Endothelial cell of umbilical vein (primary cell): ENCODE measurements at regions not wholly inside any gene's neighbourhood (a gene's known extent, or its start where the extent isn't known, plus 50 kb on each side); places are given as distances from the start of the nearest gene placed in this dataset.

Source experiments
- BruUV-seq: library from RNA; stranded (reverse); fragments of 400-500 nt; replicated peaks from 2 replicates; lab custom pipeline; 2021; lab: Mats Ljungman, UMichigan
- CTCF ChIA-PET: fragments of 300-600, 350-600 bp; sonication (Branson Sonifier 250); formaldehyde crosslinking; loops from one replicate; lab custom pipeline; 2021; ENCODE audit warnings: antibody characterized with exemption, inconsistent platforms; lab: Charles Lee
- POLR2A ChIA-PET: fragments of 300-600, 350-600 bp; sonication (Branson Sonifier 250); formaldehyde crosslinking; loops from one replicate; lab custom pipeline; 2021; ENCODE audit warnings: antibody characterized with exemption, inconsistent platforms; lab: Charles Lee
- DNase-seq: peaks from one replicate; pipeline ENCODE4 v3.0.0-alpha.2; 2011; ENCODE audit warnings: low read depth, low spot score
- FAIRE-seq: peaks from 2 replicates; lab custom pipeline; 2011; peaks lifted over from hg19 to GRCh38; lab: Jason Lieb, UNC
- H2AFZ ChIP-seq: 2 replicates; pipeline ENCODE4 v1.6.0; 2012; ENCODE audit warnings: low read depth, low read length, control low read depth, inconsistent platforms
- H3K27ac ChIP-seq: 2 replicates; pipeline ENCODE4 v1.5.1; 2011; ENCODE audit warnings: low read depth, mild to moderate bottlenecking, control low read depth, low read length, moderate library complexity; ENCODE audit not compliant: insufficient read depth
- H3K27me3 ChIP-seq, 2 experiments: 2 replicates each; pipeline versions ENCODE4 v1.6.0 to v1.6.1; 2011; ENCODE audit warnings: low read length in 2 of 2, mixed read lengths in 1 of 2; ENCODE audit not compliant: control insufficient read depth in 2 of 2, insufficient read depth in 2 of 2
- H3K36me3 ChIP-seq, 2 experiments: 2 replicates in 1 of 2; 3 replicates in 1 of 2; pipeline ENCODE4 v1.5.1; 2011; ENCODE audit warnings: low read length in 2 of 2, mild to moderate bottlenecking in 1 of 2, moderate library complexity in 1 of 2; ENCODE audit not compliant: control insufficient read depth in 2 of 2, insufficient read depth in 2 of 2; ENCODE audit errors: extremely low read depth in 1 of 2
- H3K4me1 ChIP-seq: 3 replicates; pipeline ENCODE4 v1.5.1; 2011; ENCODE audit warnings: mild to moderate bottlenecking, low read length; ENCODE audit not compliant: control insufficient read depth, insufficient read depth; ENCODE audit errors: extremely low read depth
- H3K4me2 ChIP-seq: 2 replicates; pipeline ENCODE4 v1.6.1; 2011; ENCODE audit warnings: low read length, control low read depth, mixed read lengths; ENCODE audit not compliant: insufficient read depth
- H3K4me3 ChIP-seq, 3 experiments: fragments of 200-600 bp in 1 of 3; sonication (generic), shearing (Covaris generic) in 1 of 3; replicated peaks in 1 of 3; 2 replicates each; pipeline ENCODE4 v1.5.1; 2011 to 2016; ENCODE audit warnings: control low read depth in 3 of 3, low read length in 3 of 3, mild to moderate bottlenecking in 2 of 3, inconsistent platforms in 1 of 3, low read depth in 1 of 3, moderate library complexity in 1 of 3; ENCODE audit not compliant: insufficient read depth in 1 of 3
- H3K79me2 ChIP-seq: 2 replicates; pipeline ENCODE4 v1.6.0; 2012; ENCODE audit warnings: low read length, inconsistent platforms; ENCODE audit not compliant: control insufficient read depth, insufficient read depth
- H3K9ac ChIP-seq: replicated peaks from 2 replicates; pipeline ENCODE3; 2011; ENCODE audit warnings: low read length, control low read depth; ENCODE audit not compliant: insufficient read depth; ENCODE audit errors: extremely low read depth
- H3K9me1 ChIP-seq: replicated peaks from 3 replicates; pipeline ENCODE4 v1.6.0; 2011; ENCODE audit warnings: mild to moderate bottlenecking, low read length; ENCODE audit not compliant: control insufficient read depth, insufficient read depth; ENCODE audit errors: extremely low read depth
- H3K9me3 ChIP-seq: replicated peaks from 2 replicates; pipeline ENCODE4 v1.5.1; 2012; ENCODE audit warnings: low read length, inconsistent platforms; ENCODE audit not compliant: control insufficient read depth, insufficient read depth
- H4K20me1 ChIP-seq: replicated peaks from 2 replicates; pipeline ENCODE3; 2011; ENCODE audit warnings: mild to moderate bottlenecking, low read length; ENCODE audit not compliant: control insufficient read depth, insufficient read depth; ENCODE audit errors: extremely low read depth
- CTCF ChIP-seq, 2 donors: IDR thresholded peaks; 1 replicate in 1 of 2; 2 replicates in 1 of 2; pipeline ENCODE4 v1.5.1; 2011; ENCODE audit warnings: low read length in 2 of 2, mild to moderate bottlenecking in 2 of 2, moderate library complexity in 2 of 2, control low read depth in 1 of 2, inconsistent platforms in 1 of 2, low read depth in 1 of 2; ENCODE audit not compliant: insufficient read depth in 1 of 2; ENCODE audit errors: extremely low read depth in 1 of 2
- EZH2 ChIP-seq: IDR thresholded peaks from 2 replicates; pipeline ENCODE4 v1.6.1; 2012; ENCODE audit warnings: borderline replicate concordance, low read depth, mild to moderate bottlenecking, moderate library complexity, low read length, inconsistent platforms; ENCODE audit not compliant: severe bottlenecking
- FOS ChIP-seq: IDR thresholded peaks from 2 replicates; pipeline ENCODE4 v1.6.1; 2011; ENCODE audit warnings: mild to moderate bottlenecking, low read length, moderate library complexity, borderline replicate concordance; ENCODE audit not compliant: insufficient read depth
- GATA2 ChIP-seq: IDR thresholded peaks from 2 replicates; pipeline ENCODE4 v1.7.0; 2011; ENCODE audit warnings: low read depth, mild to moderate bottlenecking, moderate library complexity, mixed read lengths, low read length; ENCODE audit not compliant: insufficient read length, insufficient read depth
- JUN ChIP-seq: IDR thresholded peaks from 2 replicates; pipeline ENCODE4 v1.6.1; 2011; ENCODE audit warnings: borderline replicate concordance, low read depth; ENCODE audit not compliant: insufficient read length, insufficient read depth
- MAX ChIP-seq: IDR thresholded peaks from 2 replicates; pipeline ENCODE4 v1.6.1; 2011; ENCODE audit not compliant: insufficient read depth, insufficient read length
- MYC ChIP-seq: IDR thresholded peaks from one replicate; pipeline ENCODE4 v1.6.1; 2011; ENCODE audit warnings: mild to moderate bottlenecking, low read depth, low read length
- POLR2A ChIP-seq: IDR thresholded peaks from 2 replicates; pipeline ENCODE4 v1.6.1; 2012; ENCODE audit warnings: low read depth, mild to moderate bottlenecking, control low read depth, low read length
- POLR2AphosphoS5 ChIP-seq: IDR thresholded peaks from 2 replicates; pipeline ENCODE4 v1.6.1; 2012; ENCODE audit warnings: low read depth, mild to moderate bottlenecking, control low read depth, low read length, moderate library complexity; ENCODE audit not compliant: insufficient read depth
- dilution Hi-C: fragments of 300-500 bp; cut with MboI; formaldehyde crosslinking; loops from one replicate; pipeline ENCODE4 v1.15.0; 2019; ENCODE audit warnings: low sequenced_read_pairs; ENCODE audit not compliant: extremely low pct_ligation_motif_present
- intact Hi-C: fragments of 100-400 bp; cut with micrococcal nuclease; formaldehyde crosslinking; loops from one replicate; pipeline ENCODE4 v1.10.0; 2022

GRCh38 chr2:188068093-188068492 is 223.6 kb upstream of the GULP1 start:
- POLR2A ChIA-PET, result no interaction called here
- no peaks in the 10 kb centered on the region for H3K79me2 ChIP-seq
- H4K20me1 ChIP-seq, result no peaks in the 10 kb centered on the region
- H3K27me3 ChIP-seq, result no peaks in the 10 kb centered on the region
- no peak overlapping the region for H3K27ac ChIP-seq
- FAIRE-seq (no peak), DNase-seq (no peak)
- H3K9me3 ChIP-seq, result no peaks in the 10 kb centered on the region
- H3K4me1 ChIP-seq, result no peaks in the 10 kb centered on the region
- TF ChIP-seq POLR2A, result no peak
- no peak for TF ChIP-seq MYC
- no peak for TF ChIP-seq GATA2
- TF ChIP-seq JUN, result no peak
- no peak for TF ChIP-seq EZH2
- H3K36me3 ChIP-seq, result no peaks in the 10 kb centered on the region
- CTCF ChIA-PET, result no interaction called here
- no TSS peak for BruUV-seq
- H3K4me3 ChIP-seq, result no peak overlapping the region
- dilution Hi-C loops (no loop called here), intact Hi-C loops (no loop called here)
- H3K9me1 ChIP-seq, result no peaks in the 10 kb centered on the region
- no peak overlapping the region for H2AFZ ChIP-seq
- no peak overlapping the region for H3K4me2 ChIP-seq
- H3K9ac ChIP-seq, result no peak overlapping the region

GRCh38 chr2:188076149-188077056 is 215.3 kb upstream of the GULP1 start:
- no peaks in the 10 kb centered on the region for H3K27me3 ChIP-seq
- no peak overlapping the region for H3K9ac ChIP-seq
- H3K36me3 ChIP-seq, result no peaks in the 10 kb centered on the region
- CTCF ChIA-PET, result interaction anchor here (0.9 kb wide), 1 partner anchor 16 kb away, joined by 3 read pairs; no protein-coding TSS in a partner anchor
- TF ChIP-seq CTCF (IDR thresholded peaks at IDR 0.05; ENCODE audit: extremely low read depth in 1 of 2, insufficient read depth in 1 of 2, low read depth in 1 of 2, low read length in 2 of 2) (no peak), EZH2 (no peak), FOS (no peak), MAX (no peak), POLR2AphosphoS5 (no peak), MYC (no peak), POLR2A (no peak), GATA2 (no peak), JUN (no peak)
- no TSS peak for BruUV-seq
- no peaks in the 10 kb centered on the region for H3K9me3 ChIP-seq
- intact Hi-C loops, result no loop called here
- DNase-seq, result no peak
- no peak overlapping the region for H3K4me2 ChIP-seq
- POLR2A ChIA-PET, result no interaction called here
- no peak overlapping the region for H2AFZ ChIP-seq
- no peaks in the 10 kb centered on the region for H3K79me2 ChIP-seq
- H3K9me1 ChIP-seq, result no peaks in the 10 kb centered on the region
- no peaks in the 10 kb centered on the region for H3K4me1 ChIP-seq
- no peak for FAIRE-seq
- no peaks in the 10 kb centered on the region for H4K20me1 ChIP-seq
- H3K27ac ChIP-seq, result no peak overlapping the region
- dilution Hi-C loops, result no loop called here
- no peak overlapping the region for H3K4me3 ChIP-seq
